T-cell (primary cell): ENCODE measurements at regions not wholly inside any gene's neighbourhood (a gene's known extent, or its start where the extent isn't known, plus 50 kb on each side); places are given as distances from the start of the nearest gene placed in this dataset.

ENCODE experiments used
- ATAC-seq, 4 experiments: fragments of 200-7000 bp in 3 of 4; fragments of 150-1000 bp in 1 of 4; cut with Tn5 transposase; replicated peaks in 1 of 4; 1 replicate in 3 of 4; 2 replicates in 1 of 4; pipeline ENCODE4 v1.10.0; 2021; ENCODE audit warnings: moderate library complexity in 3 of 4, mild to moderate bottlenecking in 2 of 4, moderate number of reproducible peaks in 1 of 4
- CTCF ChIA-PET, 2 donors: fragments of 300-600 bp; sonication (Branson Sonifier 250); formaldehyde crosslinking; loops; one replicate each; lab custom pipeline; 2022; ENCODE audit warnings: antibody characterized with exemption in 2 of 2; lab: Charles Lee
- POLR2A ChIA-PET, 2 donors: fragments of 300-600 bp; sonication (Branson Sonifier 250); formaldehyde crosslinking; loops; one replicate each; lab custom pipeline; 2022; ENCODE audit warnings: antibody characterized with exemption in 2 of 2; lab: Charles Lee
- DNase-seq, 35 experiments: peaks; one replicate each; pipeline versions ENCODE4 v3.0.0 to v3.0.0-alpha.2; 2013 to 2023
- H3K27ac ChIP-seq: one replicate; pipeline ENCODE4 v1.5.1; 2013; ENCODE audit warnings: low read length
- H3K27me3 ChIP-seq, 2 experiments: replicated peaks in 1 of 2; 1 replicate in 1 of 2; 2 replicates in 1 of 2; pipeline versions ENCODE4 v1.6.1 to v1.7.0; 2013; ENCODE audit warnings: low read length in 1 of 2, mixed read lengths in 1 of 2; ENCODE audit not compliant: control insufficient read depth in 2 of 2, insufficient read depth in 2 of 2; ENCODE audit errors: extremely low read depth in 1 of 2
- H3K36me3 ChIP-seq, 2 donors: 1 replicate in 1 of 2; 2 replicates in 1 of 2; pipeline versions ENCODE4 v1.6.1 to v1.7.0; 2013; ENCODE audit warnings: low read length in 1 of 2; ENCODE audit not compliant: control insufficient read depth in 2 of 2, insufficient read depth in 1 of 2; ENCODE audit errors: extremely low read depth in 1 of 2
- H3K4me1 ChIP-seq, 2 experiments: 1 replicate in 1 of 2; 2 replicates in 1 of 2; pipeline versions ENCODE4 v1.6.1 to v1.7.0; 2013; ENCODE audit warnings: low read length in 2 of 2, mixed read lengths in 1 of 2; ENCODE audit not compliant: insufficient read depth in 2 of 2, control insufficient read depth in 1 of 2; ENCODE audit errors: extremely low read depth in 1 of 2
- H3K4me3 ChIP-seq, 2 donors: 1 replicate in 1 of 2; 2 replicates in 1 of 2; pipeline versions ENCODE4 v1.5.1 to v1.7.0; 2013; ENCODE audit warnings: mild to moderate bottlenecking in 2 of 2, low read length in 1 of 2, moderate library complexity in 1 of 2; ENCODE audit not compliant: control insufficient read depth in 1 of 2; ENCODE audit errors: extremely low read depth in 1 of 2
- H3K9me3 ChIP-seq: 2 replicates; pipeline ENCODE4 v1.7.0; 2013
- H3K27ac Mint-ChIP-seq, 2 donors: one replicate each; pipeline ENCODE4 v1.8.0; 2020 to 2021; ENCODE audit warnings: mild to moderate bottlenecking in 2 of 2, mixed read lengths in 2 of 2
- H3K27me3 Mint-ChIP-seq, 2 donors: one replicate each; pipeline ENCODE4 v1.8.0; 2021 to 2022; ENCODE audit warnings: mixed read lengths in 2 of 2
- H3K36me3 Mint-ChIP-seq: one replicate; pipeline ENCODE4 v1.8.0; 2021; ENCODE audit warnings: mixed read lengths
- H3K4me1 Mint-ChIP-seq, 3 donors: one replicate each; pipeline ENCODE4 v1.8.0; 2020 to 2022; ENCODE audit warnings: mixed read lengths in 3 of 3, mild to moderate bottlenecking in 1 of 3
- H3K4me3 Mint-ChIP-seq, 3 donors: one replicate each; pipeline ENCODE4 v1.8.0; 2020 to 2022; ENCODE audit warnings: mild to moderate bottlenecking in 3 of 3, mixed read lengths in 3 of 3, moderate library complexity in 3 of 3
- H3K9me3 Mint-ChIP-seq, 3 donors: one replicate each; pipeline ENCODE4 v1.8.0; 2020 to 2022; ENCODE audit warnings: mixed read lengths in 3 of 3
- WGBS: methylation state at CpG from one replicate; pipeline ENCODE4 v1.1.5; 2013; ENCODE audit warnings: missing lambda C conversion rate; ENCODE audit not compliant: insufficient coverage; 5-methylcytosine and 5-hydroxymethylcytosine counted together

DNA sequence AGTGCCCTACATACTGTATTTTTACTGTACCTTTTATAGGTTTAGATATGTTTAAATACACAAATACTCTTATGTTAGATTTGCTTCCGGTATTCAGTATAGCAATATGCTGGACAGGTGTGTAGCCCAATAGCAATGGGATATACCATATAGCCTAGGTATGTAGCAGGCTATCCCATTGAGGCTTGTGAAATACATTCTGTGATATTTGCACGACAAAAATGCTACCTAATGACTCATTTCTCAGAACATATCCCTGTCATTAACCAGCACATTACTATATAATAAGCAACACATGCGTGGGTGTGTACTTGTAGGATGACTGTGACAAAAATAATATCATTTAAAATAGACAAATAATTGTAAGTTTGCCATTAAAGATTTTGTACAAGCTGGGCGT, 208.8 kb downstream of the MRPS30 start:
- no peaks in the 10 kb centered on the region for H3K9me3 ChIP-seq
- Mint-ChIP-seq H3K4me1 (no peaks in the 10 kb centered on the region), H3K27me3 (no peaks in the 10 kb centered on the region), H3K27ac (no peak overlapping the region), H3K9me3 (peaks cover 3 to 7% (median 7%) of the 10 kb centered on the region in 3 donors), H3K4me3 (no peak overlapping the region), H3K36me3 (no peaks in the 10 kb centered on the region)
- no peaks in the 10 kb centered on the region for H3K27me3 ChIP-seq
- no peak for ATAC-seq
- no peak overlapping the region for H3K27ac ChIP-seq
- H3K4me1 ChIP-seq = no peaks in the 10 kb centered on the region
- CTCF ChIA-PET = no interaction called here
- H3K36me3 ChIP-seq = no peaks in the 10 kb centered on the region
- POLR2A ChIA-PET = no interaction called here
- H3K4me3 ChIP-seq = no peak overlapping the region
- no peak for DNase-seq
- 33% methylated on average over 1 of the region's 4 CpGs for WGBS

DNA sequence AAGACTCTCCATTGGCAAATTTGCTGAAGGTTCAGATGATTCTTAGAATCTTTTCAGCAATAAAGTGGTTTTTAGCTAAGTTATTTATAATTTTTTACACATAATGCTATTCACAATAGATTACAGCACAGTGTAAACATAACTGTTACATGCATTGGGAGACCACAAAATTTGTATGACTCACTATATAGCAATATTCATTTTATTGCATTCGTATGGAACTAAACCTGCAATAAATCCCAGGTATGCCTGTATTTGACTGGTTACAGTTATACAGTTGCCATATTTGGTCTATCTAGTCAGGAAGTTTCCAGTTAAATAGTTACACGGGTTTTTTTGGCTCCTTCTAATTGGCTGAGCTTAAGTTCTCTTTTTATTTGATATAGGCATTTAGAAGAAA, 220.8 kb downstream of the MRPS30 start:
- no peak for ATAC-seq

DNA sequence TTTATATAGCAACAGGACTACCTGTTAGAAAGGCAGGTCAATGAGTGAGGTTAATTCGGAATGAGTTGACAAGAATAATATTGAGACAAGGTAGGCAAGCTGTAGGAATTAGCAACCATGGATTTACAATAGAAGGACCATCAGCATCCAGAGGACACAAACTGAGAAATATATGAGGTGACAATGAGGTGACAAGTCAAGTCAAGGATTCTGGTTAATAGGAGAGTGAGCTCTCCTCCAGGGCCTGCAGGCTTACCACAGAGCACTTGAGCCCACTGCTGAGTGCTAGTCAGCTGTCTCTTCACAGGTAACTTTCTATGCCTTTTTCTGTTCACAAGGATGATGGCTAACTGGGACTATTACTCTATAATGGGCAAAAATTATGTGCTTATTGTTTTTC, 227.2 kb downstream of the MRPS30 start:
- H3K27ac Mint-ChIP-seq = no peak overlapping the region
- Histone ChIP-seq H3K36me3 (no peaks in the 10 kb centered on the region), H3K27me3 (no peaks in the 10 kb centered on the region), H3K4me3 (no peak overlapping the region), H3K4me1 (no peaks in the 10 kb centered on the region), H3K9me3 (no peaks in the 10 kb centered on the region), H3K27ac (no peak overlapping the region)
- WGBS = 89% methylated on average over 1 of the region's 1 CpG
- POLR2A ChIA-PET = no interaction called here
- ATAC-seq (no peak), DNase-seq (no peak)
- no peaks in the 10 kb centered on the region for H3K36me3 Mint-ChIP-seq
- no peaks in the 10 kb centered on the region for H3K27me3 Mint-ChIP-seq
- peaks cover 0 to 9% (median 0%) of the 10 kb centered on the region in 3 donors for H3K9me3 Mint-ChIP-seq
- CTCF ChIA-PET = no interaction called here
- no peaks in the 10 kb centered on the region for H3K4me1 Mint-ChIP-seq
- no peak overlapping the region for H3K4me3 Mint-ChIP-seq

More for the DNA sequence above, 220.8 kb downstream of the MRPS30 start:
- Mint-ChIP-seq H3K4me3 (no peak overlapping the region), H3K9me3 (peaks cover 6 to 9% (median 8%) of the 10 kb centered on the region in 3 donors), H3K27me3 (no peaks in the 10 kb centered on the region), H3K36me3 (no peaks in the 10 kb centered on the region), H3K27ac (no peak overlapping the region), H3K4me1 (no peaks in the 10 kb centered on the region)
- Histone ChIP-seq H3K4me1 (no peaks in the 10 kb centered on the region), H3K27me3 (no peaks in the 10 kb centered on the region), H3K27ac (no peak overlapping the region), H3K36me3 (no peaks in the 10 kb centered on the region), H3K9me3 (no peaks in the 10 kb centered on the region), H3K4me3 (no peak overlapping the region)
- POLR2A ChIA-PET = no interaction called here
- no peak for DNase-seq
- CTCF ChIA-PET = no interaction called here
- WGBS = no CpG with 5 or more reads among the region's 2 CpGs

DNA sequence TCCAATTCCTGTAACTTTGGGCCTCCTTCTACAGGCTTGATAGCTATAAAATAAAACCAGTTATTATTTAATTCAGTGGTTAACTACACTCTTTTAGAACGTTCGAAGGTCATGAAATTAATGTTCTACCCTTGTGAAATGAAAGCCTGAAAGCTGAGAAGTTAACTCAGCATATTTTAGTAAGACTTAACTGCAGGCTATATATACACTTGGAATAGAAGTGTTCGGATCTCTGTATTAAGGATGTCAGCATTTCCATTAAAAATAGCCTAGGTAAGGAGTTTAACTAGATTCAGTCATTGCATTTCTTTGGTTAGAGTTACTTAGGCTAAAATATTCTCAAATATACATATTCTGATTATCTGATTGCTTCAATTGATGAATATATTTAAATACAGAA, 229.2 kb downstream of the MRPS30 start:
- Histone ChIP-seq H3K27me3 (no peaks in the 10 kb centered on the region), H3K9me3 (no peaks in the 10 kb centered on the region), H3K4me3 (no peak overlapping the region), H3K4me1 (no peaks in the 10 kb centered on the region), H3K36me3 (no peaks in the 10 kb centered on the region), H3K27ac (no peak overlapping the region)
- Mint-ChIP-seq H3K27me3 (no peaks in the 10 kb centered on the region), H3K9me3 (peaks cover 0 to 9% (median 0%) of the 10 kb centered on the region in 3 donors), H3K36me3 (no peaks in the 10 kb centered on the region), H3K4me1 (no peaks in the 10 kb centered on the region), H3K27ac (no peak overlapping the region), H3K4me3 (no peak overlapping the region)
- ChIA-PET POLR2A (no interaction called here), CTCF (no interaction called here)
- WGBS = no CpG with 5 or more reads among the region's 3 CpGs
- ATAC-seq = no peak
- no peak for DNase-seq

DNA sequence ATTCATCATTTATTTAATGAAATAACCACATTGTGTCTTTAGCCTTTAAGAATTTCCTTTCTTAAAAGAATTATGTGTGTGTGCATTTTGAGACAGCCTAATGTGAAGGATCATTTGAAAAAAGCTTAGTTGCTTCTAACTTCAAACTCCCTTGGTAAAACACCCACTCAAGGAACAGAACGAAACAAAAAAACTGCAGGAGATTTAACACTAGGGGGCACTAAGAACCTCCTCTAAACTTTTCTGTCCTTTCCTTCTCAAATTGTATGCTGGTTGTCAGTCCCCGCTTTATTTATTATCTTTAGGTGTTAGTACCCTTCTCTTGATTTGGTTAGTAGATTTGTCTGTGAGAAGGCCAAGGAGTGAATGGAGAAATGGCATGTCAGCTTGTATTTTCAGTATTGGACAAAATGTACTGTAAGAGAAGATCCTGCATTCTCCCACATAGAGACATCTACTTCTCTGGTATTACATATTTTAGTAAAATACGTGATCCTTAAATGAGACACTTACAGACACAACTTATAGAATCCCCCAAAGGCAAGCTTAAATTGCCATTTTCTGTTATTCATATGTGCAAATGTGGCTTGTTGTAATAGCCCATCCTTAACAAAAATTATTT, 229.7 kb downstream of the MRPS30 start:
- no peak overlapping the region for H3K27ac Mint-ChIP-seq
- Histone ChIP-seq H3K9me3 (no peaks in the 10 kb centered on the region), H3K27me3 (no peaks in the 10 kb centered on the region), H3K36me3 (no peaks in the 10 kb centered on the region), H3K4me3 (no peak overlapping the region), H3K4me1 (no peaks in the 10 kb centered on the region), H3K27ac (no peak overlapping the region)
- no peak overlapping the region for H3K4me3 Mint-ChIP-seq
- POLR2A ChIA-PET = no interaction called here
- H3K27me3 Mint-ChIP-seq = no peaks in the 10 kb centered on the region
- DNase-seq (no peak), ATAC-seq (no peak)
- peaks cover 0 to 9% (median 0%) of the 10 kb centered on the region in 3 donors for H3K9me3 Mint-ChIP-seq
- WGBS = no CpG with 5 or more reads among the region's 3 CpGs
- no peaks in the 10 kb centered on the region for H3K4me1 Mint-ChIP-seq
- H3K36me3 Mint-ChIP-seq = no peaks in the 10 kb centered on the region
- CTCF ChIA-PET = interaction anchor here in 1 of 2 donors (0.6 kb wide), 1 partner anchor 11 kb away, joined by 3 read pairs; no protein-coding TSS in a partner anchor

DNA sequence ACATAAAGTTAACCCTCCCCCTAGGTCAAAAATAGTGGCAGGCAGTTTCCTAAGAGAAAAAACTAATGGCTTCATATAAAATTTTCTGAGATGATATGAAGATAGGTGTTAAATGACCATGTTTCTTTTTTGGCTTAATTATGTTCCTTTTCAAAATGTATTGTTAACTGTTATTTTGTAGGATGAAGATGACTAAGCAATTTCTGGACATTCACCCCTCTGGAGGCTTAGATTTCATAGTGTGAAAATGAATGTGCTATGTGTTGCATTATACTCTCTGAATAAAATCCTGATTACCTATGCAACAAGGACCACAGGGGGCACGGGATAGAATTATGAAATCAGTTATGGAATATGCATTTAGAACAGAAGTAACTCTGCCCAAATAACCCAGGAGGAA, 233.5 kb downstream of the MRPS30 start:
- no peak for ATAC-seq

DNA sequence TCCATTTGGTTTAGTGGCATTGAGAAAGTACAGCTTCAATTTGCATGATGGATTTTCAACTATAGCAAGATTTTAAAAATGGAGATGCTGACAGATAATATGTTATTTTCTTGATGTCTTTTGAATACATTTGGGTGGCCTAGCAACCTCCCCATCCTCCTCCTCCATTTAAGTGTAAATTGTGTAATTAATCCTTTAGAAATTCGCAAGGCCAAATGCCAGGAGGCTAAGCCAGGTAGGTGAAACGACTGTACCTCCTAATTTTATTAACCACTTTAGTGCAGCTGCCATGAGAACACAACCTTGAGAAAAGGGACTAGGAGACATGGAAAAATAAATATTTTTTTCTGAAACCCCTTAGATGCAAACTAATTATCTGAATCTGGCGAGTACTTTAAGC, 248.8 kb downstream of the MRPS30 start:
- ChIA-PET POLR2A (no interaction called here), CTCF (no interaction called here)
- ATAC-seq = no peak
- Mint-ChIP-seq H3K27me3 (no peaks in the 10 kb centered on the region), H3K4me3 (no peak overlapping the region), H3K9me3 (peaks cover 0 to 14% (median 7%) of the 10 kb centered on the region in 3 donors), H3K27ac (no peak overlapping the region), H3K4me1 (no peaks in the 10 kb centered on the region), H3K36me3 (no peaks in the 10 kb centered on the region)
- Histone ChIP-seq H3K4me1 (no peaks in the 10 kb centered on the region), H3K27ac (no peak overlapping the region), H3K36me3 (no peaks in the 10 kb centered on the region), H3K9me3 (no peaks in the 10 kb centered on the region), H3K27me3 (no peaks in the 10 kb centered on the region), H3K4me3 (no peak overlapping the region)
- no CpG with 5 or more reads among the region's 3 CpGs for WGBS
- no peak for DNase-seq

More for the DNA sequence above, 233.5 kb downstream of the MRPS30 start:
- Histone ChIP-seq H3K4me1 (no peaks in the 10 kb centered on the region), H3K27me3 (no peaks in the 10 kb centered on the region), H3K27ac (no peak overlapping the region), H3K36me3 (no peaks in the 10 kb centered on the region), H3K4me3 (no peak overlapping the region), H3K9me3 (no peaks in the 10 kb centered on the region)
- POLR2A ChIA-PET = no interaction called here
- CTCF ChIA-PET = no interaction called here
- H3K27ac Mint-ChIP-seq = no peak overlapping the region
- H3K9me3 Mint-ChIP-seq = peaks cover 0 to 5% (median 3%) of the 10 kb centered on the region in 3 donors
- H3K4me3 Mint-ChIP-seq = no peak overlapping the region
- no peaks in the 10 kb centered on the region for H3K27me3 Mint-ChIP-seq
- no CpG with 5 or more reads among the region's 1 CpG for WGBS
- H3K4me1 Mint-ChIP-seq = no peaks in the 10 kb centered on the region
- DNase-seq = no peak
- no peaks in the 10 kb centered on the region for H3K36me3 Mint-ChIP-seq
